ENCODE measurements at regions not wholly inside any gene's neighbourhood (a gene's known extent, or its start where the extent isn't known, plus 50 kb on each side); places are given as distances from the start of the nearest gene placed in this dataset.
A peak's percentile ranks its signal among the peaks of the same experiment; 100 is the strongest.
"Not testable (repeated sequence)": the region's sequence is repeated elsewhere in the genome, so short reads cannot be mapped to it uniquely, and the experiment has no call there.

- no peak for DNase-seq (ENCODE audit: low spot score)
- intact Hi-C loops (cut with micrococcal nuclease; ENCODE audit: unreplicated experiment): no loop called here
- H3K9me3 ChIP-seq (ENCODE audit: low read depth, low read length, poor library complexity, severe bottlenecking): peaks cover 20% of the 10 kb centered on the region
- H3K4me3 ChIP-seq (ENCODE audit: low read depth, low read length, poor library complexity, severe bottlenecking): no peak overlapping the region
- ChIA-PET POLR2A (ENCODE audit: low non-redundant PET) (no interaction called here), CTCF (no interaction called here)
- no peaks in the 10 kb centered on the region for H3K36me3 ChIP-seq (ENCODE audit: insufficient read depth, low read length, poor library complexity, severe bottlenecking)
- no TSS peak for BruUV-seq (replicated peaks)
- no peaks in the 10 kb centered on the region for H3K4me1 ChIP-seq (ENCODE audit: insufficient read depth, low read length, poor library complexity, severe bottlenecking)
- no peak for TF ChIP-seq EZH2 (IDR thresholded peaks at IDR 0.05; ENCODE audit: borderline replicate concordance, low read depth, low read length, poor library complexity, severe bottlenecking)
- no peak for TF ChIP-seq CTCF (conservative IDR thresholded peaks at IDR 0.05; ENCODE audit: low read depth, low read length)
- no peak overlapping the region for H3K27ac ChIP-seq (ENCODE audit: low read depth, low read length, poor library complexity, severe bottlenecking)
- H3K27me3 ChIP-seq (replicated peaks; ENCODE audit: insufficient read depth, low read depth, low read length, poor library complexity): no peaks in the 10 kb centered on the region
These were observed 123.2 kb upstream of the IRAK1BP1 start for GRCh38 chr6:78744144-78744543.

GRCh38 chr6:78746457-78746856, 120.9 kb upstream of the IRAK1BP1 start:
- peak; percentile 9 for DNase-seq (ENCODE audit: low spot score)

GRCh38 chr6:78749326-78749725, 118.0 kb upstream of the IRAK1BP1 start:
- TF ChIP-seq CTCF (conservative IDR thresholded peaks at IDR 0.05; ENCODE audit: low read depth, low read length): no peak
- no peak for TF ChIP-seq EZH2 (IDR thresholded peaks at IDR 0.05; ENCODE audit: borderline replicate concordance, low read depth, low read length, poor library complexity, severe bottlenecking)
- H3K4me1 ChIP-seq (ENCODE audit: insufficient read depth, low read length, poor library complexity, severe bottlenecking): no peaks in the 10 kb centered on the region
- ChIA-PET POLR2A (ENCODE audit: low non-redundant PET) (no interaction called here), CTCF (no interaction called here)
- no peak overlapping the region for H3K27ac ChIP-seq (ENCODE audit: low read depth, low read length, poor library complexity, severe bottlenecking)
- no peaks in the 10 kb centered on the region for H3K27me3 ChIP-seq (replicated peaks; ENCODE audit: insufficient read depth, low read depth, low read length, poor library complexity)
- intact Hi-C loops (cut with micrococcal nuclease; ENCODE audit: unreplicated experiment): no loop called here
- H3K9me3 ChIP-seq (ENCODE audit: low read depth, low read length, poor library complexity, severe bottlenecking): peaks cover 13% of the 10 kb centered on the region
- H3K4me3 ChIP-seq (ENCODE audit: low read depth, low read length, poor library complexity, severe bottlenecking): no peak overlapping the region
- BruUV-seq (replicated peaks): no TSS peak
- H3K36me3 ChIP-seq (ENCODE audit: insufficient read depth, low read length, poor library complexity, severe bottlenecking): no peaks in the 10 kb centered on the region
- no peak for DNase-seq (ENCODE audit: low spot score)

More at GRCh38 chr6:78746457-78746856, 120.9 kb upstream of the IRAK1BP1 start:
- Histone ChIP-seq H3K4me3 (ENCODE audit: low read depth, low read length, poor library complexity, severe bottlenecking) (no peak overlapping the region), H3K9me3 (ENCODE audit: low read depth, low read length, poor library complexity, severe bottlenecking) (peaks cover 20% of the 10 kb centered on the region), H3K36me3 (ENCODE audit: insufficient read depth, low read length, poor library complexity, severe bottlenecking) (no peaks in the 10 kb centered on the region), H3K27ac (ENCODE audit: low read depth, low read length, poor library complexity, severe bottlenecking) (no peak overlapping the region), H3K27me3 (replicated peaks; ENCODE audit: insufficient read depth, low read depth, low read length, poor library complexity) (no peaks in the 10 kb centered on the region), H3K4me1 (ENCODE audit: insufficient read depth, low read length, poor library complexity, severe bottlenecking) (no peaks in the 10 kb centered on the region)
- intact Hi-C loops (cut with micrococcal nuclease; ENCODE audit: unreplicated experiment): no loop called here
- POLR2A ChIA-PET (ENCODE audit: low non-redundant PET): no interaction called here
- CTCF ChIA-PET: no interaction called here
- BruUV-seq (replicated peaks): no TSS peak
- TF ChIP-seq EZH2 (IDR thresholded peaks at IDR 0.05; ENCODE audit: borderline replicate concordance, low read depth, low read length, poor library complexity, severe bottlenecking) (no peak), CTCF (conservative IDR thresholded peaks at IDR 0.05; ENCODE audit: low read depth, low read length) (no peak)

- CTCF ChIA-PET: not testable (repeated sequence)
These were observed 109.0 kb upstream of the IRAK1BP1 start for GRCh38 chr6:78758297-78758798.

More at GRCh38 chr6:78758297-78758798, 109.0 kb upstream of the IRAK1BP1 start:
- H3K4me1 ChIP-seq (ENCODE audit: insufficient read depth, low read length, poor library complexity, severe bottlenecking); DNase-seq (ENCODE audit: low spot score); BruUV-seq (replicated peaks); H3K27ac ChIP-seq (ENCODE audit: low read depth, low read length, poor library complexity, severe bottlenecking); H3K27me3 ChIP-seq (replicated peaks; ENCODE audit: insufficient read depth, low read depth, low read length, poor library complexity); H3K36me3 ChIP-seq (ENCODE audit: insufficient read depth, low read length, poor library complexity, severe bottlenecking); intact Hi-C loops (cut with micrococcal nuclease; ENCODE audit: unreplicated experiment); H3K4me3 ChIP-seq (ENCODE audit: low read depth, low read length, poor library complexity, severe bottlenecking); POLR2A ChIA-PET (ENCODE audit: low non-redundant PET); H3K9me3 ChIP-seq (ENCODE audit: low read depth, low read length, poor library complexity, severe bottlenecking): not testable (repeated sequence)
